Neuron (in vitro differentiated cells): ENCODE measurements at regions not wholly inside any gene's neighbourhood (a gene's known extent, or its start where the extent isn't known, plus 50 kb on each side); places are given as distances from the start of the nearest gene placed in this dataset.

Experiments
- H2AFZ ChIP-seq: one replicate; pipeline ENCODE4 v1.6.1; 2013; ENCODE audit warnings: low read depth, mild to moderate bottlenecking, inconsistent platforms, low read length, moderate library complexity
- H3K27me3 ChIP-seq: one replicate; pipeline ENCODE4 v1.6.1; 2013; ENCODE audit warnings: low read length; ENCODE audit not compliant: insufficient read depth
- H3K36me3 ChIP-seq: one replicate; pipeline ENCODE4 v1.6.1; 2013; ENCODE audit warnings: low read length; ENCODE audit not compliant: insufficient read depth
- H3K4me1 ChIP-seq: one replicate; pipeline ENCODE4 v1.6.1; 2013; ENCODE audit warnings: low read length; ENCODE audit not compliant: insufficient read depth
- H3K4me3 ChIP-seq: 2 replicates; pipeline ENCODE4 v1.5.1; 2013; ENCODE audit warnings: mild to moderate bottlenecking, low read length, moderate library complexity
- H3K9me3 ChIP-seq: one replicate; pipeline ENCODE4 v1.6.1; 2013; ENCODE audit warnings: low read length

- Histone ChIP-seq H3K27me3 (no peaks in the 10 kb centered on the region), H2AFZ (no peak overlapping the region), H3K4me3 (no peak overlapping the region), H3K36me3 (no peaks in the 10 kb centered on the region), H3K9me3 (no peaks in the 10 kb centered on the region), H3K4me1 (no peaks in the 10 kb centered on the region)
Observed at GRCh38 chr12:115737895-115738294, 539.6 kb downstream of the MED13L start.

- H3K9me3 ChIP-seq, result no peaks in the 10 kb centered on the region
- no peak overlapping the region for H2AFZ ChIP-seq
- H3K4me1 ChIP-seq, result no peaks in the 10 kb centered on the region
- no peak overlapping the region for H3K4me3 ChIP-seq
- no peaks in the 10 kb centered on the region for H3K36me3 ChIP-seq
- no peaks in the 10 kb centered on the region for H3K27me3 ChIP-seq
Observed at GRCh38 chr12:115736360-115736759, 541.1 kb downstream of the MED13L start.

- Histone ChIP-seq H3K4me1 (no peaks in the 10 kb centered on the region), H3K36me3 (no peaks in the 10 kb centered on the region), H3K9me3 (no peaks in the 10 kb centered on the region), H3K27me3 (no peaks in the 10 kb centered on the region), H3K4me3 (no peak overlapping the region), H2AFZ (no peak overlapping the region)
Observed at GRCh38 chr12:115730975-115731541, 546.4 kb downstream of the MED13L start.

- Histone ChIP-seq H2AFZ (no peak overlapping the region), H3K27me3 (no peaks in the 10 kb centered on the region), H3K4me1 (no peaks in the 10 kb centered on the region), H3K36me3 (no peaks in the 10 kb centered on the region), H3K4me3 (no peak overlapping the region), H3K9me3 (no peaks in the 10 kb centered on the region)
Observed at GRCh38 chr12:115726691-115727090, 550.8 kb downstream of the MED13L start.

- no peaks in the 10 kb centered on the region for H3K4me1 ChIP-seq
- no peak overlapping the region for H3K4me3 ChIP-seq
- no peaks in the 10 kb centered on the region for H3K36me3 ChIP-seq
Observed at GRCh38 chr12:115722181-115722580, 555.3 kb downstream of the MED13L start.

GRCh38 chr12:115716551-115716950 lies 560.9 kb downstream of the MED13L start:
- H3K4me3 ChIP-seq, result no peak overlapping the region
- no peaks in the 10 kb centered on the region for H3K4me1 ChIP-seq
- H3K27me3 ChIP-seq, result no peaks in the 10 kb centered on the region
- H3K36me3 ChIP-seq, result no peaks in the 10 kb centered on the region
- no peaks in the 10 kb centered on the region for H3K9me3 ChIP-seq
- H2AFZ ChIP-seq, result no peak overlapping the region

More at GRCh38 chr12:115722181-115722580, 555.3 kb downstream of the MED13L start:
- H3K9me3 ChIP-seq, result no peaks in the 10 kb centered on the region
- no peak overlapping the region for H2AFZ ChIP-seq
- H3K27me3 ChIP-seq, result no peaks in the 10 kb centered on the region

GRCh38 chr12:115712676-115713075 lies 564.8 kb downstream of the MED13L start:
- no peak overlapping the region for H2AFZ ChIP-seq
- no peaks in the 10 kb centered on the region for H3K4me1 ChIP-seq
- no peaks in the 10 kb centered on the region for H3K9me3 ChIP-seq
- no peaks in the 10 kb centered on the region for H3K27me3 ChIP-seq
- no peak overlapping the region for H3K4me3 ChIP-seq
- H3K36me3 ChIP-seq, result no peaks in the 10 kb centered on the region

GRCh38 chr12:115710104-115710564 lies 567.4 kb downstream of the MED13L start:
- Histone ChIP-seq H3K9me3 (no peaks in the 10 kb centered on the region), H3K4me3 (no peak overlapping the region), H3K4me1 (no peaks in the 10 kb centered on the region), H2AFZ (no peak overlapping the region), H3K27me3 (no peaks in the 10 kb centered on the region), H3K36me3 (no peaks in the 10 kb centered on the region)

GRCh38 chr12:115709540-115710011 lies 567.9 kb downstream of the MED13L start:
- H3K36me3 ChIP-seq, result no peaks in the 10 kb centered on the region
- no peaks in the 10 kb centered on the region for H3K4me1 ChIP-seq
- H3K27me3 ChIP-seq, result no peaks in the 10 kb centered on the region
- H3K4me3 ChIP-seq, result no peak overlapping the region
- no peaks in the 10 kb centered on the region for H3K9me3 ChIP-seq
- H2AFZ ChIP-seq, result no peak overlapping the region

- Histone ChIP-seq H3K4me1 (no peaks in the 10 kb centered on the region), H3K4me3 (no peak overlapping the region)
Observed at GRCh38 chr12:115708801-115709200, 568.7 kb downstream of the MED13L start.

GRCh38 chr12:115700896-115701465 lies 576.5 kb downstream of the MED13L start:
- H3K27me3 ChIP-seq, result no peaks in the 10 kb centered on the region
- no peaks in the 10 kb centered on the region for H3K9me3 ChIP-seq
- no peaks in the 10 kb centered on the region for H3K4me1 ChIP-seq
- H2AFZ ChIP-seq, result no peak overlapping the region
- H3K36me3 ChIP-seq, result no peaks in the 10 kb centered on the region
- no peak overlapping the region for H3K4me3 ChIP-seq

More at GRCh38 chr12:115708801-115709200, 568.7 kb downstream of the MED13L start:
- no peak overlapping the region for H2AFZ ChIP-seq
- H3K36me3 ChIP-seq, result no peaks in the 10 kb centered on the region
- no peaks in the 10 kb centered on the region for H3K9me3 ChIP-seq
- H3K27me3 ChIP-seq, result no peaks in the 10 kb centered on the region

- H3K4me1 ChIP-seq, result no peaks in the 10 kb centered on the region
- no peak overlapping the region for H2AFZ ChIP-seq
- no peaks in the 10 kb centered on the region for H3K27me3 ChIP-seq
- no peak overlapping the region for H3K4me3 ChIP-seq
- H3K36me3 ChIP-seq, result no peaks in the 10 kb centered on the region
- no peaks in the 10 kb centered on the region for H3K9me3 ChIP-seq
Observed at GRCh38 chr12:115700081-115700480, 577.4 kb downstream of the MED13L start.

- no peak overlapping the region for H3K4me3 ChIP-seq
- H3K4me1 ChIP-seq, result no peaks in the 10 kb centered on the region
- no peaks in the 10 kb centered on the region for H3K36me3 ChIP-seq
- H3K27me3 ChIP-seq, result no peaks in the 10 kb centered on the region
- no peaks in the 10 kb centered on the region for H3K9me3 ChIP-seq
- no peak overlapping the region for H2AFZ ChIP-seq
Observed at GRCh38 chr12:115698257-115698656, 579.2 kb downstream of the MED13L start.

GRCh38 chr12:115697340-115697739 lies 580.2 kb downstream of the MED13L start:
- no peak overlapping the region for H2AFZ ChIP-seq
- H3K36me3 ChIP-seq, result no peaks in the 10 kb centered on the region
- no peaks in the 10 kb centered on the region for H3K9me3 ChIP-seq
- no peaks in the 10 kb centered on the region for H3K27me3 ChIP-seq
- no peaks in the 10 kb centered on the region for H3K4me1 ChIP-seq
- H3K4me3 ChIP-seq, result no peak overlapping the region
